ENCODE measurements at regions not wholly inside any gene's neighbourhood (a gene's known extent, or its start where the extent isn't known, plus 50 kb on each side); places are given as distances from the start of the nearest gene placed in this dataset.

DNA sequence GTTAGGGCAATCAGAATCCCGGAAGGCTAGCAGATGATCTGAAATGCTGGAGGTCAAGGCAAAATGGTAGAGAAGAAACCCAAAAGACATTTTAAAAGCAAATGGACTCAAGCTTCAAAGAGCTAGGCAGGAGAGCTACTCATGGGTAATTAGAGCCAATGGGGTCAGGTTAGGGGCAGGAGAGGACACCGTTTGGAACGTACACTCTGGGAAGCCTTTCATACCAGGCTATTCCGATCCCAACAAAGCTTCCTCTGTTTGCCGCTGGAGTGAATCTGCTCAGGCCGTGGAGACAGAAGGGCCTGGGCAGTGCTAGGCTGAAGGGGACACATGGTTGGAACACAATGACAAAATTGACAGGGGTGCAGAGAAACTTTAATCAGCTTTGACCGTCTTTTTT lies 346.6 kb downstream of the RPS6KC1 start:
- Histone ChIP-seq H3F3A (ENCODE audit: insufficient read depth, low read length, poor library complexity, severe bottlenecking) (no peaks in the 10 kb centered on the region), H3K9ac (ENCODE audit: low read length) (no peak overlapping the region), H2AFZ (ENCODE audit: low read depth, low read length) (no peak overlapping the region), H3K9me2 (ENCODE audit: insufficient read depth, low read length) (no peaks in the 10 kb centered on the region), H3K36me3 (ENCODE audit: insufficient read depth, low read length) (no peaks in the 10 kb centered on the region), H3K4me3 (ENCODE audit: low read length) (no peak overlapping the region), H3K27ac (ENCODE audit: low read length) (no peak overlapping the region), H3K9me3 (ENCODE audit: low read length) (no peaks in the 10 kb centered on the region), H3K27me3 (ENCODE audit: insufficient read depth, low read depth, low read length) (no peaks in the 10 kb centered on the region), H3K4me2 (ENCODE audit: low read length) (no peak overlapping the region), H3K79me2 (replicated peaks; ENCODE audit: insufficient read depth, low read length) (no peaks in the 10 kb centered on the region), H4K20me1 (ENCODE audit: insufficient read depth) (no peaks in the 10 kb centered on the region)
- no peak for TF ChIP-seq RAD21 (conservative IDR thresholded peaks at IDR 0.05)
- no peak for TF ChIP-seq EP300 (conservative IDR thresholded peaks at IDR 0.05; ENCODE audit: poor library complexity, severe bottlenecking)
- TF ChIP-seq, protein P1, sequence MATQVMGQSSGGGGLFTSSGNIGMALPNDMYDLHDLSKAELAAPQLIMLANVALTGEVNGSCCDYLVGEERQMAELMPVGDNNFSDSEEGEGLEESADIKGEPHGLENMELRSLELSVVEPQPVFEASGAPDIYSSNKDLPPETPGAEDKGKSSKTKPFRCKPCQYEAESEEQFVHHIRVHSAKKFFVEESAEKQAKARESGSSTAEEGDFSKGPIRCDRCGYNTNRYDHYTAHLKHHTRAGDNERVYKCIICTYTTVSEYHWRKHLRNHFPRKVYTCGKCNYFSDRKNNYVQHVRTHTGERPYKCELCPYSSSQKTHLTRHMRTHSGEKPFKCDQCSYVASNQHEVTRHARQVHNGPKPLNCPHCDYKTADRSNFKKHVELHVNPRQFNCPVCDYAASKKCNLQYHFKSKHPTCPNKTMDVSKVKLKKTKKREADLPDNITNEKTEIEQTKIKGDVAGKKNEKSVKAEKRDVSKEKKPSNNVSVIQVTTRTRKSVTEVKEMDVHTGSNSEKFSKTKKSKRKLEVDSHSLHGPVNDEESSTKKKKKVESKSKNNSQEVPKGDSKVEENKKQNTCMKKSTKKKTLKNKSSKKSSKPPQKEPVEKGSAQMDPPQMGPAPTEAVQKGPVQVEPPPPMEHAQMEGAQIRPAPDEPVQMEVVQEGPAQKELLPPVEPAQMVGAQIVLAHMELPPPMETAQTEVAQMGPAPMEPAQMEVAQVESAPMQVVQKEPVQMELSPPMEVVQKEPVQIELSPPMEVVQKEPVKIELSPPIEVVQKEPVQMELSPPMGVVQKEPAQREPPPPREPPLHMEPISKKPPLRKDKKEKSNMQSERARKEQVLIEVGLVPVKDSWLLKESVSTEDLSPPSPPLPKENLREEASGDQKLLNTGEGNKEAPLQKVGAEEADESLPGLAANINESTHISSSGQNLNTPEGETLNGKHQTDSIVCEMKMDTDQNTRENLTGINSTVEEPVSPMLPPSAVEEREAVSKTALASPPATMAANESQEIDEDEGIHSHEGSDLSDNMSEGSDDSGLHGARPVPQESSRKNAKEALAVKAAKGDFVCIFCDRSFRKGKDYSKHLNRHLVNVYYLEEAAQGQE (IDR thresholded peaks at IDR 0.05; ENCODE audit: borderline replicate concordance) = no peak
- no peak for TF ChIP-seq EZH2 (IDR thresholded peaks at IDR 0.05; ENCODE audit: borderline replicate concordance, insufficient read depth, low read length, poor library complexity, severe bottlenecking)
- TF ChIP-seq SMC3 (conservative IDR thresholded peaks at IDR 0.05; ENCODE audit: poor library complexity) = no peak
- TF ChIP-seq, protein P2, sequence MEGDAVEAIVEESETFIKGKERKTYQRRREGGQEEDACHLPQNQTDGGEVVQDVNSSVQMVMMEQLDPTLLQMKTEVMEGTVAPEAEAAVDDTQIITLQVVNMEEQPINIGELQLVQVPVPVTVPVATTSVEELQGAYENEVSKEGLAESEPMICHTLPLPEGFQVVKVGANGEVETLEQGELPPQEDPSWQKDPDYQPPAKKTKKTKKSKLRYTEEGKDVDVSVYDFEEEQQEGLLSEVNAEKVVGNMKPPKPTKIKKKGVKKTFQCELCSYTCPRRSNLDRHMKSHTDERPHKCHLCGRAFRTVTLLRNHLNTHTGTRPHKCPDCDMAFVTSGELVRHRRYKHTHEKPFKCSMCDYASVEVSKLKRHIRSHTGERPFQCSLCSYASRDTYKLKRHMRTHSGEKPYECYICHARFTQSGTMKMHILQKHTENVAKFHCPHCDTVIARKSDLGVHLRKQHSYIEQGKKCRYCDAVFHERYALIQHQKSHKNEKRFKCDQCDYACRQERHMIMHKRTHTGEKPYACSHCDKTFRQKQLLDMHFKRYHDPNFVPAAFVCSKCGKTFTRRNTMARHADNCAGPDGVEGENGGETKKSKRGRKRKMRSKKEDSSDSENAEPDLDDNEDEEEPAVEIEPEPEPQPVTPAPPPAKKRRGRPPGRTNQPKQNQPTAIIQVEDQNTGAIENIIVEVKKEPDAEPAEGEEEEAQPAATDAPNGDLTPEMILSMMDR (IDR thresholded peaks at IDR 0.05; ENCODE audit: poor library complexity, severe bottlenecking) = no peak
- no peak for TF ChIP-seq POLR2AphosphoS5 (IDR thresholded peaks at IDR 0.05)
- no peak for TF ChIP-seq MXI1 (conservative IDR thresholded peaks at IDR 0.05; ENCODE audit: poor library complexity, severe bottlenecking)
- TF ChIP-seq TAF1 (IDR thresholded peaks at IDR 0.05; ENCODE audit: low read depth) = no peak

DNA sequence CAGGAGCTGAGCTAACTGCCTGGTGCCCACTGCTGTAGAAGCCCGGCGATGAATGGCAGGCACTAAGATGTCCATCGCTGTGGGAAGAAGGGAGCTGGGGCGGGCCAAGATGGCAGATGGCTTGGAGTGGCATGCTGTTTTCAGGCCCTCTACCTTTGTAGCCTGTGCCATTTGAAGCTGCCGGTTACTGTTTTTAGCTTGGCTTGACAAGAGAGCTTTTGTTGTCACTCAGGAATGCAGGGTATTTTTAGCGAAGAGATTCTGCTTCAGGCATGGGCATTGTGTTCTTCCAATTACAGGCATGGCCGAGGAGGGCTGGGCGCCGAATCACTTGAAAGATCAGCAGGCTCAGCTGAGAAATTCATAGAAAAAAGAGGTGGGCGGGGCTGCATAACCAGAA lies 348.7 kb downstream of the RPS6KC1 start:
- no peaks in the 10 kb centered on the region for H3K36me3 ChIP-seq (ENCODE audit: insufficient read depth, low read length)
- H3F3A ChIP-seq (ENCODE audit: insufficient read depth, low read length, poor library complexity, severe bottlenecking) = no peaks in the 10 kb centered on the region
- H3K4me2 ChIP-seq (ENCODE audit: low read length) = no peak overlapping the region
- no peaks in the 10 kb centered on the region for H4K20me1 ChIP-seq (ENCODE audit: insufficient read depth)
- no peak overlapping the region for H3K9ac ChIP-seq (ENCODE audit: low read length)
- no peaks in the 10 kb centered on the region for H3K79me2 ChIP-seq (replicated peaks; ENCODE audit: insufficient read depth, low read length)
- no peak overlapping the region for H3K4me3 ChIP-seq (ENCODE audit: low read length)
- no peaks in the 10 kb centered on the region for H3K9me2 ChIP-seq (ENCODE audit: insufficient read depth, low read length)
- H2AFZ ChIP-seq (ENCODE audit: low read depth, low read length) = no peak overlapping the region
- no peak overlapping the region for H3K27ac ChIP-seq (ENCODE audit: low read length)
- H3K9me3 ChIP-seq (ENCODE audit: low read length) = no peaks in the 10 kb centered on the region
- H3K27me3 ChIP-seq (ENCODE audit: insufficient read depth, low read depth, low read length) = no peaks in the 10 kb centered on the region
- TF ChIP-seq TAF1 (IDR thresholded peaks at IDR 0.05; ENCODE audit: low read depth) = no peak

DNA sequence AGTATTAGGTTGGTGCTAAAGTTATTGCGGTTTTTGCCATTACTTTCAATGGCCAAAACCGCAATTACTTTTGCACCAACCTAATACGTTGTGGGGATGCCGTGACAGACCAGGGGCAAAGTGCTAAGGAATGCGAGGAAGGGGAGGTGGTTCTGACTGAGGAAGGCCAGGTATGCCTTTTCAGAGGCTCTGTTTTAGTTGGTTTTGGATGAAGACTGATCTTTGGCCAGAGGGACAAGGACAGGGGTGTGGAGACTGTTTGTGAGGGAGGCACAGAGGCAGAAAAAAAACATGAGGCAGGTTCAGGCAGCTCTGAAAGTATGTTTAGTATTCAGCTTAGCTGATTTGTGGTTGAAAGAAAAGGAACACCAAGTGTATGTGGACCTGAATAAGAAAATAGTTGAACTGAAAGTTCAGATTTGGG lies 358.2 kb downstream of the RPS6KC1 start:
- no peak for TF ChIP-seq MXI1 (conservative IDR thresholded peaks at IDR 0.05; ENCODE audit: poor library complexity, severe bottlenecking)
- TF ChIP-seq, protein P1 (IDR thresholded peaks at IDR 0.05; ENCODE audit: borderline replicate concordance) = no peak
- no peak for TF ChIP-seq EP300 (conservative IDR thresholded peaks at IDR 0.05; ENCODE audit: poor library complexity, severe bottlenecking)
- TF ChIP-seq POLR2AphosphoS5 (IDR thresholded peaks at IDR 0.05) = no peak
- TF ChIP-seq TAF1 (IDR thresholded peaks at IDR 0.05; ENCODE audit: low read depth) = no peak
- TF ChIP-seq EZH2 (IDR thresholded peaks at IDR 0.05; ENCODE audit: borderline replicate concordance, insufficient read depth, low read length, poor library complexity, severe bottlenecking) = no peak
- Histone ChIP-seq H4K20me1 (ENCODE audit: insufficient read depth) (no peaks in the 10 kb centered on the region), H2AFZ (ENCODE audit: low read depth, low read length) (no peak overlapping the region), H3K4me3 (ENCODE audit: low read length) (no peak overlapping the region), H3K79me2 (replicated peaks; ENCODE audit: insufficient read depth, low read length) (no peaks in the 10 kb centered on the region), H3F3A (ENCODE audit: insufficient read depth, low read length, poor library complexity, severe bottlenecking) (no peaks in the 10 kb centered on the region), H3K4me2 (ENCODE audit: low read length) (no peak overlapping the region), H3K27me3 (ENCODE audit: insufficient read depth, low read depth, low read length) (no peaks in the 10 kb centered on the region), H3K27ac (ENCODE audit: low read length) (no peak overlapping the region), H3K9ac (ENCODE audit: low read length) (no peak overlapping the region), H3K9me3 (ENCODE audit: low read length) (no peaks in the 10 kb centered on the region), H3K9me2 (ENCODE audit: insufficient read depth, low read length) (no peaks in the 10 kb centered on the region), H3K36me3 (ENCODE audit: insufficient read depth, low read length) (no peaks in the 10 kb centered on the region)
